GDM1 (cell line): ENCODE measurements at regions not wholly inside any gene's neighbourhood (a gene's known extent, or its start where the extent isn't known, plus 50 kb on each side); places are given as distances from the start of the nearest gene placed in this dataset.

ENCODE experiments used
- DNase-seq: peaks from one replicate; lab custom pipeline; 2025; lab: John Stamatoyannopoulos, UW

GRCh38 chr13:73894995-73895571 is 239.1 kb downstream of the KLF12 start:
- DNase-seq = no peak

- no peak for DNase-seq
Measured at GRCh38 chr13:73893833-73894232, 240.4 kb downstream of the KLF12 start.

DNA sequence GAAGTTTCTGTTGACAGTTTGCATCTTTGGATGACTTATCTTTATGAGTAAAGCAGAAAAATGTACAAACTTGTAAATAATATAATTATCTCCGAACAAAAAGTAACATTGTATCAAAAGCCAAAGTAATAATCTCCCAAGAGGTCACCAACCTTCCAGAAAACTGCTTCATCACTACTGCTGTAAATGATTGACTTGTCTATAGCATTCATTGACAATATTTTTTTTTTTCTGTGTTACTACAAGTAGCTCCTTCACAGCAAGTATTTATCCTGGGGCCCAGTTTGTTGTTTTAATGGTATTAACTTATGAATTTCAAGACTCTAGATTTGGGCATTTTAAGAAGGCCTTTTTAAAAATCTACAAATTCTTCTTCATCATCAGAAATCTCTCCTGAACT is 242.4 kb downstream of the KLF12 start:
- no peak for DNase-seq

GRCh38 chr13:73883162-73883561 is 251.0 kb downstream of the KLF12 start:
- no peak for DNase-seq

GRCh38 chr13:73880365-73880764 is 253.8 kb downstream of the KLF12 start:
- DNase-seq = no peak

DNA sequence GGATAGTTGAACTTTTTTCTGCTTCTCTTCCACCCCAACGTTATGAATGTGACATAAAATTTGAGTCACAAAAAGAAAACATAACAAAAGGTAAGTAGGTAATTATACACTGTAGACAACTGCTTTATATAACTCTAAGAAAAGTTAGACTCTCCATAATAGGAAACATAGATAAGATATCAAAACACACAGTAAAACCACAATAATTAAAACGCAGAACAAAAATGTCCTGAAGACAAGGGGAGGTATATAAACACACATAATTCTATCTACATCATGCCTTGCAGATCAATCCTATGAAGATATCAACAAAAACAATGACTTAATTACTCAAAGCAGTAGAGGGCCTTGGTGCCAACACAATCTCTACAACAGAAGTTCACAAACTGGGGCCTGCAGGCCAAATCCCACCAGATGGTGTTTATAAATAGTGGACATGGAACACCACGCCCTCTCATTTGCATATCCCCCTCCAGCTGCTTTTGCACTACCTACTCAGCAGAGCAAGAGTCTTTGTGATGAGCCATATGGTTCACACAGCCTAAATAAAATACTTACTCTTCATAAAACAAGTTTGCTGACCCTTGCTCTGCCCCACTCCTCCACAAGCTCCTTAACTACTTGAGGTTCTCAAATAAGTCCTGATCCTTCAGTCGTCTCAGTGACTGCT is 254.7 kb downstream of the KLF12 start:
- no peak for DNase-seq

DNA sequence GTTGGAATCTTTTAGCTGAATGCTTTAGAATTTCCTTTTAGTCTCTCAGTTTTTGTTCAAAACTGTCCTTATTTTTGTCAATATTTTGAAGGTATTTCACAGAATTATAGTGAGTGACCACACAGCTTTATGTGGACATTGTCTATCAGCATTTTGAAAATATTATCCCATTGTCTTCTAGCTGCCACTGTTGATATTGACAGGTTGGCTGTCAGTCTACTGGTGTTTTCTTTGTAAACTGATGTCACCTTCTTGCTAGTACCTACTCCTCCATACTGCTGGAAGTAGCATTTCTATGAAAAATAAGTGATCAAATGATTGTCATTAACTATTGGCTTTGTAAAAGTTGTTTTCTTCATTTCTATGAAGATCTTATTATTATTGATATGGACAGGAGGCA is 256.8 kb downstream of the KLF12 start:
- no peak for DNase-seq

- no peak for DNase-seq
Measured at GRCh38 chr13:73876323-73876722, 257.9 kb downstream of the KLF12 start.

- DNase-seq = no peak
Measured at GRCh38 chr13:73873940-73874830, 260.0 kb downstream of the KLF12 start.

DNA sequence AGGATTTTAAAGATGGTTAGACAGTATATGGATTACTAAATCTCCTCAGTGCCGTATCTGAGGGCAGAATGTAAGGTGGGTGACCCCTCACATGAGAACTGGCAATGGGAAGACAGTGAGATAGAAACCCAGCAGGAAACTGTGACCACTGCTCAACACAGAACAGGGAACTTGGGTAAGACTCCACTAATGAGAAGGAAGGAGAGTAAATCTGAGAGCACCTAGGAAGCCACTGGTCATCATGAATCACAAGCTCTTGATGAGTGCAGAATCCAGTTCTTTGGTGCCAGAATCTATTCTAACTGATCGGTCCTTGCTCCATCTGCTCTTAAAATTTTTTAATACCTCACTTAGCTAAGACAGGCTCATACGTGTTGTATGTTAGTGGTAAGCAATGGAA is 261.8 kb downstream of the KLF12 start:
- no peak for DNase-seq

GRCh38 chr13:73870970-73871935 is 263.0 kb downstream of the KLF12 start:
- DNase-seq = no peak

DNA sequence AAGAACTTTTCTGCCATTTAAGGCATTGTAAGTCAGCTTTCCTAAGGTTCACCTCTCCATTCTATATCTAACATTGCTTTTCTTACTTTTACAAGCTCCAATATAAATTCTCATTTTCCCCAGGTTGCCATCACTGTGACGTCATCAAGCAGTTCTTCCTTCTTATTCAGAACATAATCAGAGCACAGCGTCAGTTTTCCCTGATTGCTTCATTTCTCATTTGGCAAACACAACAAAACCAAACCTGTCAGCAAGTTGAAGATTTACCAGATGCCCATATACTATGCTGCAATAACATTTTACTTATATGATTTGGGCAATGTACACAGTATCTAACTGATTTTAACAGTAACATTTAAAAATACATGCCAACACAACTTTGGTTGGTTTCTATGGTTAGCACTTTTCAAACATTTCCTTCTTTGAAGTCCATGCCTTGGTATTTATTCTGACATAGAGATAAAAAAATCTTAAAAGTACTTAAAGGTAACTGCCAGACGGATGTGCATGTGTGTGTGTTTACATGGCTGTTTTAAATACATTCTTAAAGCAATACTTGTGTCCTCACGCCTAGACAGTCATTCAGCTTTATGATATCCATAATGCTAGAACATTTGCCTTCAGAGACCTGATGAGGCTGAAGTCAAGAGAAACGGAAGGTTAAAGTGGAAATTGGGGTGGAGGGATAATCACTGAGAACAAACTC is 264.0 kb downstream of the KLF12 start:
- no peak for DNase-seq

- no peak for DNase-seq
Measured at GRCh38 chr13:73865027-73865426, 269.2 kb downstream of the KLF12 start.

- no peak for DNase-seq
Measured at GRCh38 chr13:73861136-73861535, 273.1 kb downstream of the KLF12 start.

DNA sequence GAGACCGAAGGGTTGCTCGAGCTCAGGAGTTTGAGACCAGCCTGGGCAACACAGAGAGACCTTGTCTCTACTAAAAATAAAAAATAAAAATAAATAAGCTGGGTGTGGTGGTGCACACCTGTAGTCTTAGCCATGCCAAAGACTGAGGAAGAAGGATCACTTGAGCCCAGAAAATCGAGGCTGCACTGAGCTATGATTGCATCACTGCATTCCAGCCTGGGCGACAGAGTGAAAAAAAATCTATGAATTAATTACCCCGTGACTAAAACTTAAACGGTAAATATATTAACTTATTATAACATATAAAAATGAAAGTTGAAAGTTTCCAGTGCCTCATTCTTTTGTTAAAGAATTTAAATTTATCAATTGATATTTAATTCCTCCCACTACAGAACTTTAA is 273.7 kb downstream of the KLF12 start:
- no peak for DNase-seq

- no peak for DNase-seq
Measured at GRCh38 chr13:73859841-73860240, 274.4 kb downstream of the KLF12 start.

DNA sequence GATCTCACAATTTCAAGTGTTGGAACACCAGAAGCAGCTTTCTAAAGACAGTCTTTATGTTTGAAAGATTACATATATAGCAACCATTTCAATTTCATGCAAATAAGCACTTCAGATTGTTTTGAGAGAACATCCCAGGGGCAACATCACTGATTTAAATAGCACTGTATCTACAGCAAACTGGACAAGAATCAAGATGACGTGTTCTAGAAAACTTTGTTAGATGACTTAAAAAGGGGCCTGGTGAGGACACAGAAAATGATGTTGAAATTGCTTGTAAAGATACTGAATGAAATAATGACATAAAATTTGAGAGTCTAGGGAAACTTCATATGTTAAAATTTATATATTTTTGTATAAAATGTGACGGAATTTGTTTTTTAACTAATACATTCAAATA is 277.1 kb downstream of the KLF12 start:
- no peak for DNase-seq

GRCh38 chr13:73851104-73851503 is 283.1 kb downstream of the KLF12 start:
- no peak for DNase-seq

GRCh38 chr13:73850104-73850873 is 283.9 kb downstream of the KLF12 start:
- no peak for DNase-seq

GRCh38 chr13:73849292-73849691 is 284.9 kb downstream of the KLF12 start:
- no peak for DNase-seq

DNA sequence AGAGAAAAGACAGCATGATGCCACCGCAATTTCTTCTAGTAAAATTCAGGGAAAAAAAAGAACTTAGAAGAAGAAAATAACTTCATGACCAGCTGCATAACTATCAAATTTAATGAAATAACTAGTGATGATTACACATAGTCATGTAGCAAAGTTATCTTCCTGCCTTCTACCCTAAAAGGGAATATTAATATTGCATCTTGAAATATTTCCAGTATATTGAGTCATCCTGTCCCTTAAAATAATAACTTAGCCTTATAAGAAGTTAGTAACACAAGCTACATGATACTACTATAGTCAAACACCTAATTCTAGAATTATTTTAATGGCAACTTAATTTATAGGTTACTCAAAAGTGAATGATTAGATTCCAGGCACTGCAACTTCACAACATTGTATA is 289.2 kb downstream of the KLF12 start:
- DNase-seq = no peak
